ENCODE measurements at regions not wholly inside any gene's neighbourhood (a gene's known extent, or its start where the extent isn't known, plus 50 kb on each side); places are given as distances from the start of the nearest gene placed in this dataset.

- no peaks in the 10 kb centered on the region for H3K79me2 ChIP-seq (ENCODE audit: low read length)
- 0 out of 2 replicates have a peak, but pooled peaks cover 3% of the 10 kb centered on the region for H3F3A ChIP-seq (ENCODE audit: insufficient read depth, low read length)
- peak overlapping the region; percentile 12; the same call in 1 of the 2 replicates for H3K27ac ChIP-seq (ENCODE audit: low read length)
- no peak overlapping the region for H3K9ac ChIP-seq (ENCODE audit: low read length)
- no peaks in the 10 kb centered on the region for H3K9me3 ChIP-seq (replicated peaks; ENCODE audit: insufficient read depth, low read length)
- no peaks in the 10 kb centered on the region for H3K27me3 ChIP-seq (replicated peaks; ENCODE audit: insufficient read depth, low read length)
- no peaks in the 10 kb centered on the region for H3K36me3 ChIP-seq (replicated peaks; ENCODE audit: insufficient read depth, low read length)
- H3K4me1 ChIP-seq (ENCODE audit: low read length): peaks cover 5% of the 10 kb centered on the region
- H3K9me2 ChIP-seq (replicated peaks; ENCODE audit: insufficient read depth, low read length): no peaks in the 10 kb centered on the region
- TF ChIP-seq EZH2 (optimal IDR thresholded peaks at IDR 0.05; ENCODE audit: low read depth, low read length): no peak
- TF ChIP-seq EZH2phosphoT487 (IDR thresholded peaks at IDR 0.05; ENCODE audit: low read length): no peak
- TF ChIP-seq CTCF (IDR thresholded peaks at IDR 0.05; ENCODE audit: low read length): no peak
- H4K20me1 ChIP-seq (ENCODE audit: insufficient read depth, low read length): no peaks in the 10 kb centered on the region
- H3K4me3 ChIP-seq (ENCODE audit: low read length): peak overlapping the region; percentile 28; the same call in 1 of the 2 replicates
- DNase-seq: peak; percentile 83
- peak overlapping the region; percentile 67 for H3K4me2 ChIP-seq (ENCODE audit: low read depth, low read length)
- H2AFZ ChIP-seq (ENCODE audit: low read length): peak overlapping the region; percentile 37
Measured at GRCh38 chr4:179762840-179763239, 2320.6 kb upstream of the AGA start.

GRCh38 chr4:179766938-179767337 is 2324.7 kb upstream of the AGA start:
- Histone ChIP-seq H3K4me3 (ENCODE audit: low read length) (no peak overlapping the region), H3K4me1 (ENCODE audit: low read length) (peaks cover 5% of the 10 kb centered on the region), H4K20me1 (ENCODE audit: insufficient read depth, low read length) (no peaks in the 10 kb centered on the region), H3K79me2 (ENCODE audit: low read length) (no peaks in the 10 kb centered on the region), H3K27me3 (replicated peaks; ENCODE audit: insufficient read depth, low read length) (no peaks in the 10 kb centered on the region), H3K9me2 (replicated peaks; ENCODE audit: insufficient read depth, low read length) (no peaks in the 10 kb centered on the region), H3K9ac (ENCODE audit: low read length) (no peak overlapping the region), H3K36me3 (replicated peaks; ENCODE audit: insufficient read depth, low read length) (no peaks in the 10 kb centered on the region), H3K9me3 (replicated peaks; ENCODE audit: insufficient read depth, low read length) (no peaks in the 10 kb centered on the region), H3K27ac (ENCODE audit: low read length) (no peak overlapping the region), H2AFZ (ENCODE audit: low read length) (no peak overlapping the region), H3F3A (ENCODE audit: insufficient read depth, low read length) (0 out of 2 replicates have a peak, but pooled peaks cover 3% of the 10 kb centered on the region), H3K4me2 (ENCODE audit: low read depth, low read length) (no peak overlapping the region)
- DNase-seq: no peak
- TF ChIP-seq EZH2 (optimal IDR thresholded peaks at IDR 0.05; ENCODE audit: low read depth, low read length) (no peak), EZH2phosphoT487 (IDR thresholded peaks at IDR 0.05; ENCODE audit: low read length) (no peak)

GRCh38 chr4:179768996-179769395 is 2326.8 kb upstream of the AGA start:
- Histone ChIP-seq H3K4me1 (ENCODE audit: low read length) (no peaks in the 10 kb centered on the region), H3K4me2 (ENCODE audit: low read depth, low read length) (no peak overlapping the region), H3K27me3 (replicated peaks; ENCODE audit: insufficient read depth, low read length) (no peaks in the 10 kb centered on the region), H3K9me3 (replicated peaks; ENCODE audit: insufficient read depth, low read length) (no peaks in the 10 kb centered on the region), H3F3A (ENCODE audit: insufficient read depth, low read length) (no peaks in the 10 kb centered on the region), H3K27ac (ENCODE audit: low read length) (no peak overlapping the region), H3K9me2 (replicated peaks; ENCODE audit: insufficient read depth, low read length) (no peaks in the 10 kb centered on the region), H2AFZ (ENCODE audit: low read length) (no peak overlapping the region), H3K9ac (ENCODE audit: low read length) (no peak overlapping the region), H3K4me3 (ENCODE audit: low read length) (no peak overlapping the region), H4K20me1 (ENCODE audit: insufficient read depth, low read length) (no peaks in the 10 kb centered on the region), H3K36me3 (replicated peaks; ENCODE audit: insufficient read depth, low read length) (no peaks in the 10 kb centered on the region), H3K79me2 (ENCODE audit: low read length) (no peaks in the 10 kb centered on the region)
- DNase-seq: no peak
- TF ChIP-seq EZH2 (optimal IDR thresholded peaks at IDR 0.05; ENCODE audit: low read depth, low read length) (no peak), CTCF (IDR thresholded peaks at IDR 0.05; ENCODE audit: low read length) (no peak), EZH2phosphoT487 (IDR thresholded peaks at IDR 0.05; ENCODE audit: low read length) (no peak)

GRCh38 chr4:179797738-179798137 is 2355.5 kb upstream of the AGA start:
- Histone ChIP-seq H3K9me3 (replicated peaks; ENCODE audit: insufficient read depth, low read length) (no peaks in the 10 kb centered on the region), H2AFZ (ENCODE audit: low read length) (no peak overlapping the region), H3K36me3 (replicated peaks; ENCODE audit: insufficient read depth, low read length) (no peaks in the 10 kb centered on the region), H3K9ac (ENCODE audit: low read length) (no peak overlapping the region), H3K4me3 (ENCODE audit: low read length) (no peak overlapping the region), H3F3A (ENCODE audit: insufficient read depth, low read length) (no peaks in the 10 kb centered on the region), H3K79me2 (ENCODE audit: low read length) (no peaks in the 10 kb centered on the region), H3K4me2 (ENCODE audit: low read depth, low read length) (no peak overlapping the region), H3K27ac (ENCODE audit: low read length) (no peak overlapping the region), H3K4me1 (ENCODE audit: low read length) (no peaks in the 10 kb centered on the region), H3K27me3 (replicated peaks; ENCODE audit: insufficient read depth, low read length) (no peaks in the 10 kb centered on the region), H3K9me2 (replicated peaks; ENCODE audit: insufficient read depth, low read length) (no peaks in the 10 kb centered on the region), H4K20me1 (ENCODE audit: insufficient read depth, low read length) (no peaks in the 10 kb centered on the region)
- TF ChIP-seq EZH2 (optimal IDR thresholded peaks at IDR 0.05; ENCODE audit: low read depth, low read length) (no peak), CTCF (IDR thresholded peaks at IDR 0.05; ENCODE audit: low read length) (no peak), EZH2phosphoT487 (IDR thresholded peaks at IDR 0.05; ENCODE audit: low read length) (no peak)
- DNase-seq: no peak

Data from MM.1S (cell line).